ENCODE measurements at regions not wholly inside any gene's neighbourhood (a gene's known extent, or its start where the extent isn't known, plus 50 kb on each side); places are given as distances from the start of the nearest gene placed in this dataset.

DNA sequence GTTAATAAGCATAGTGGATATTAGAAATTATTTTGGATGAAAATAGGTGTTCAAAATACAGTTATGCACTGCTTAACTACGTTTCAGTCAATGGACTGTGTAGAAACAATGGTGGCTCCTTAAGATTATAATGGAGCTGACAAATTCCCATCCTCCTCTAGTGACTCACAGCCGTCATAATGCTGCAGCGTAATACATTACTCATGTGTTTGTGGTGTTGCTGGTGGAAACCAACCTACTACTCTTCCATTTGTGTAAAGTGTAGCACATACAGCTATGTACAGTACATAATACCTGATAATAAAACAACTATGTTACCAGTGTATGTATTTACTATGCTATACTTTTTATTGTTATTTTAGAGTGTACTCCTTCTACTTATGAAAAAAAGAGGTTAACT is 111.2 kb upstream of the TMCC3 start:
- ATAC-seq, result no peak
- intact Hi-C loops (cut with DNase I), result no loop called here
- no peak for TF ChIP-seq CTCF (IDR thresholded peaks at IDR 0.05)

GRCh38 chr12:94760786-94761185 is 110.4 kb upstream of the TMCC3 start:
- ATAC-seq (no peak), DNase-seq (no peak)
- H3K4me3 ChIP-seq, result no peak overlapping the region
- no peak overlapping the region for H3K27ac ChIP-seq
- no peaks in the 10 kb centered on the region for H3K27me3 ChIP-seq (ENCODE audit: low read depth)
- no peak for TF ChIP-seq CTCF (IDR thresholded peaks at IDR 0.05)
- no peaks in the 10 kb centered on the region for H3K9me3 ChIP-seq
- intact Hi-C loops (cut with DNase I), result no loop called here
- no peaks in the 10 kb centered on the region for H3K4me1 ChIP-seq
- H3K36me3 ChIP-seq, result no peaks in the 10 kb centered on the region

More for the DNA sequence above, 111.2 kb upstream of the TMCC3 start:
- Histone ChIP-seq H3K4me3 (no peak overlapping the region), H3K36me3 (no peaks in the 10 kb centered on the region), H3K9me3 (no peaks in the 10 kb centered on the region), H3K4me1 (no peaks in the 10 kb centered on the region), H3K27ac (no peak overlapping the region), H3K27me3 (ENCODE audit: low read depth) (no peaks in the 10 kb centered on the region)
- no peak for DNase-seq

- no peaks in the 10 kb centered on the region for H3K36me3 ChIP-seq
- TF ChIP-seq CTCF (IDR thresholded peaks at IDR 0.05), result no peak
- H3K27me3 ChIP-seq (ENCODE audit: low read depth), result no peaks in the 10 kb centered on the region
- DNase-seq (no peak), ATAC-seq (no peak)
- no peak overlapping the region for H3K4me3 ChIP-seq
- no peak overlapping the region for H3K27ac ChIP-seq
- no peaks in the 10 kb centered on the region for H3K9me3 ChIP-seq
- intact Hi-C loops (cut with DNase I), result no loop called here
- H3K4me1 ChIP-seq, result no peaks in the 10 kb centered on the region
Observed at GRCh38 chr12:94756789-94757188, 106.4 kb upstream of the TMCC3 start.

GRCh38 chr12:94755598-94755997 is 105.2 kb upstream of the TMCC3 start:
- Histone ChIP-seq H3K27ac (no peak overlapping the region), H3K4me1 (no peaks in the 10 kb centered on the region), H3K4me3 (no peak overlapping the region), H3K27me3 (ENCODE audit: low read depth) (no peaks in the 10 kb centered on the region), H3K9me3 (no peaks in the 10 kb centered on the region), H3K36me3 (no peaks in the 10 kb centered on the region)
- no peak for TF ChIP-seq CTCF (IDR thresholded peaks at IDR 0.05)
- no peak for ATAC-seq
- no peak for DNase-seq
- intact Hi-C loops (cut with DNase I), result no loop called here

- no peaks in the 10 kb centered on the region for H3K36me3 ChIP-seq
- H3K9me3 ChIP-seq, result no peaks in the 10 kb centered on the region
- no peak overlapping the region for H3K27ac ChIP-seq
- ATAC-seq (no peak), DNase-seq (no peak)
- intact Hi-C loops (cut with DNase I), result no loop called here
- no peaks in the 10 kb centered on the region for H3K4me1 ChIP-seq
- H3K27me3 ChIP-seq (ENCODE audit: low read depth), result no peaks in the 10 kb centered on the region
- TF ChIP-seq CTCF (IDR thresholded peaks at IDR 0.05), result peak; percentile 17
- H3K4me3 ChIP-seq, result no peak overlapping the region
Observed at GRCh38 chr12:94754653-94755052, 104.3 kb upstream of the TMCC3 start.

Data from lower lobe of right lung (tissue), 2 donors.